ENCODE measurements at regions not wholly inside any gene's neighbourhood (a gene's known extent, or its start where the extent isn't known, plus 50 kb on each side); places are given as distances from the start of the nearest gene placed in this dataset.

GRCh38 chr10:124305984-124306383, 112.7 kb downstream of the OAT start:
- TF ChIP-seq MAX (CRISPR knock-in tag; IDR thresholded peaks at IDR 0.05), result no peak
- no peak for TF ChIP-seq CTCF (IDR thresholded peaks at IDR 0.05)
- no peak for TF ChIP-seq CREB1 (CRISPR knock-in tag; IDR thresholded peaks at IDR 0.05)
- no peak for TF ChIP-seq ESRRA (CRISPR knock-in tag; IDR thresholded peaks at IDR 0.05; ENCODE audit: borderline replicate concordance)
- no peak for TF ChIP-seq NFE2L1 (CRISPR knock-in tag; IDR thresholded peaks at IDR 0.05)
- no peak for TF ChIP-seq NFYB (CRISPR knock-in tag; conservative IDR thresholded peaks at IDR 0.05; ENCODE audit: low read depth)
- no peak for TF ChIP-seq SP1 (CRISPR knock-in tag; conservative IDR thresholded peaks at IDR 0.05)
- TF ChIP-seq, protein P1, sequence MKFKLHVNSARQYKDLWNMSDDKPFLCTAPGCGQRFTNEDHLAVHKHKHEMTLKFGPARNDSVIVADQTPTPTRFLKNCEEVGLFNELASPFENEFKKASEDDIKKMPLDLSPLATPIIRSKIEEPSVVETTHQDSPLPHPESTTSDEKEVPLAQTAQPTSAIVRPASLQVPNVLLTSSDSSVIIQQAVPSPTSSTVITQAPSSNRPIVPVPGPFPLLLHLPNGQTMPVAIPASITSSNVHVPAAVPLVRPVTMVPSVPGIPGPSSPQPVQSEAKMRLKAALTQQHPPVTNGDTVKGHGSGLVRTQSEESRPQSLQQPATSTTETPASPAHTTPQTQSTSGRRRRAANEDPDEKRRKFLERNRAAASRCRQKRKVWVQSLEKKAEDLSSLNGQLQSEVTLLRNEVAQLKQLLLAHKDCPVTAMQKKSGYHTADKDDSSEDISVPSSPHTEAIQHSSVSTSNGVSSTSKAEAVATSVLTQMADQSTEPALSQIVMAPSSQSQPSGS (CRISPR knock-in tag; IDR thresholded peaks at IDR 0.05; ENCODE audit: borderline replicate concordance, low read depth), result no peak
- no peak for TF ChIP-seq ZNF138 (CRISPR knock-in tag; conservative IDR thresholded peaks at IDR 0.05)
- TF ChIP-seq MLX (CRISPR knock-in tag; IDR thresholded peaks at IDR 0.05), result no peak
- TF ChIP-seq NR2C2 (CRISPR knock-in tag; IDR thresholded peaks at IDR 0.05), result no peak
- TF ChIP-seq TCF7 (CRISPR knock-in tag; IDR thresholded peaks at IDR 0.05; ENCODE audit: low read depth), result no peak
- TF ChIP-seq ZNF512 (CRISPR knock-in tag; IDR thresholded peaks at IDR 0.05; ENCODE audit: borderline replicate concordance), result no peak

Measured in WTC11 (cell line).